ENCODE measurements at regions not wholly inside any gene's neighbourhood (a gene's known extent, or its start where the extent isn't known, plus 50 kb on each side); places are given as distances from the start of the nearest gene placed in this dataset.
"Not testable (repeated sequence)": the region's sequence is repeated elsewhere in the genome, so short reads cannot be mapped to it uniquely, and the experiment has no call there.

DNA sequence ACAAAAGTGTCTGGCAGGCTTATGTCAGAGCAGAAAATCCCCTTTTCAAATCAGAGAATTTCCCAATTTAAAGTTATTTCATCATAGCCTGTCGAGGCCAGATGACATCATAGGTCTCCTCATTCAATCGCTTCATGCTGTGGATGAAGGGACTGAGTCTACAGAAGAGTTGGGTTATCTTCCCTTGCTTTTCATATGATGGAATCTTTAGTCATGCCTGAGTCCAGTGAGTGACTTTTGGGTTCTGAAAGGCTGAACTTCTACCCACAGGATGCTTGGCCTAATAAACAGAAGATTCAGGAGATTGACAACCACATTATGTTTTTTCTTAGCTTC is 357.0 kb upstream of the SPATA31A3 start:
- TF ChIP-seq, protein P1, sequence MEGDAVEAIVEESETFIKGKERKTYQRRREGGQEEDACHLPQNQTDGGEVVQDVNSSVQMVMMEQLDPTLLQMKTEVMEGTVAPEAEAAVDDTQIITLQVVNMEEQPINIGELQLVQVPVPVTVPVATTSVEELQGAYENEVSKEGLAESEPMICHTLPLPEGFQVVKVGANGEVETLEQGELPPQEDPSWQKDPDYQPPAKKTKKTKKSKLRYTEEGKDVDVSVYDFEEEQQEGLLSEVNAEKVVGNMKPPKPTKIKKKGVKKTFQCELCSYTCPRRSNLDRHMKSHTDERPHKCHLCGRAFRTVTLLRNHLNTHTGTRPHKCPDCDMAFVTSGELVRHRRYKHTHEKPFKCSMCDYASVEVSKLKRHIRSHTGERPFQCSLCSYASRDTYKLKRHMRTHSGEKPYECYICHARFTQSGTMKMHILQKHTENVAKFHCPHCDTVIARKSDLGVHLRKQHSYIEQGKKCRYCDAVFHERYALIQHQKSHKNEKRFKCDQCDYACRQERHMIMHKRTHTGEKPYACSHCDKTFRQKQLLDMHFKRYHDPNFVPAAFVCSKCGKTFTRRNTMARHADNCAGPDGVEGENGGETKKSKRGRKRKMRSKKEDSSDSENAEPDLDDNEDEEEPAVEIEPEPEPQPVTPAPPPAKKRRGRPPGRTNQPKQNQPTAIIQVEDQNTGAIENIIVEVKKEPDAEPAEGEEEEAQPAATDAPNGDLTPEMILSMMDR (IDR thresholded peaks at IDR 0.05), result not testable (repeated sequence)
- TF ChIP-seq POLR2A (IDR thresholded peaks at IDR 0.05), result not testable (repeated sequence)

Measured in uterus (tissue), 2 donors.